Sciatic nerve (tissue), 2 donors: ENCODE measurements at regions not wholly inside any gene's neighbourhood (a gene's known extent, or its start where the extent isn't known, plus 50 kb on each side); places are given as distances from the start of the nearest gene placed in this dataset.

Experiments used
- ATAC-seq: fragments of 200-7000 bp; cut with Tn5 transposase; one replicate; pipeline ENCODE4 v1.9.1; 2020; ENCODE audit warnings: mild to moderate bottlenecking, moderate library complexity
- DNase-seq: peaks from one replicate; pipeline ENCODE4 v3.0.0-alpha.2; 2020; ENCODE audit warnings: low spot score
- intact Hi-C: fragments of 100-400 bp; cut with DNase I; formaldehyde crosslinking; loops from one replicate; pipeline ENCODE4 v1.14.2; 2022
- donor health status: DM: no; HTN: no; CAD: no.
- donor health status: DM: no; HTN: no; CAD: no.

DNA sequence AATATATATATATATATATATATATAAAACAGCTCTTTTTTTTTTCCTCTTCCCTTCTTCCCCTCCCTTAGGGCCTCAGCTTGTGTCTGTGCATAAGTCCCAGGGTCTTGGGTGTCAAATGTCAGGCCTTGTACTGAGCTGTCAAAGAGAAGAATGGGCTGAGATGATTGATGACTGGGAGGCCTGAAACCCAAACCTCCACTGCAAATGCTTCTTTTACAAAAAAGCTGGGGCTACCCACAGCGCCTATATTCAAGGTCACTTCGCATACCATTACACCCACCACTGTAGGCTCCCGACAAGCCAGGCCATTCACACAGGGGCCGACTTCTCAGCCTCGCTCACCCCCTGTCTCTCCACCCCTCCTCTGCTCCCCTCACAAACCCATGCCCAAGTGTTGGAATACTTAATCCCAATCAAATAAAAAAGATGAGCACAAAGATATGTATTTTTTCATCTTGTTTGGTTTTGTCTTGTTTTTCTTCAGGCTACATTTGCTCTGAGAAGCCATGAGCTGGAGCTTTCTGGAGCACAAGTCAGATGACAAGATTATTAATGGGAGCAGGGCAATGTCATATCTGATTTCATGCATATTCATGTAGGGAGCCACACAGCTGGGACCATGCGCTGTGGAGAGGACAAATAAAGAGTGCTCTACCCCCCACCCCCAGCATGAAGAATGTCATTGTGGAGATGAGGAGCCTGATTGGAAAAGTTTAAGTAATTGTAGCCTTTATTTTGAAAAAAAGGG is 614.4 kb upstream of the NR2F2 start:
- ATAC-seq (no peak), DNase-seq (no peak)
- intact Hi-C loops = no loop called here

GRCh38 chr15:95716708-95717107 is 613.8 kb upstream of the NR2F2 start:
- DNase-seq (no peak), ATAC-seq (no peak)
- intact Hi-C loops = no loop called here

GRCh38 chr15:95718441-95718840 is 612.1 kb upstream of the NR2F2 start:
- ATAC-seq (peak; percentile 91), DNase-seq (peak; percentile 64)
- intact Hi-C loops = no loop called here

- ATAC-seq = no peak
- intact Hi-C loops = no loop called here
- DNase-seq = no peak
These were observed 605.4 kb upstream of the NR2F2 start for GRCh38 chr15:95724908-95725633.

DNA sequence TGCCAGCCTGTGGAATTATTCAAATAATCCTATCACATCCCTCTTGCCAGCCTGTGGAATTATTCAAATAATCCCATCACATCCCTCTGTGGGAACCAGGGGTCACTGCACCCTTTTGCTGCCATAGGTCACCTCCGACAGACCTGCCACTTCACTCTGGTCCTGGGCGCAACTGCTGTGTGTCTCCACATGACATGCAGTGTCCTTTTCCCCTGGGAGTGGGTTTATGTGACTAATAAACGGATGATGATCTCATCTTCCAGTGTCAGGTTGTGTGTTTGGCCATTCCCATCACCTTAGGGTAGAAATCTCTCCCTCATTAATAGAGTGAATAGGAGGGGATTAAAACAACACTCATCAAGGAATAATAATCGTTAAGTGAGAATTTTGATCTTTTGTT is 603.6 kb upstream of the NR2F2 start:
- DNase-seq = no peak
- no peak for ATAC-seq
- intact Hi-C loops = no loop called here

DNA sequence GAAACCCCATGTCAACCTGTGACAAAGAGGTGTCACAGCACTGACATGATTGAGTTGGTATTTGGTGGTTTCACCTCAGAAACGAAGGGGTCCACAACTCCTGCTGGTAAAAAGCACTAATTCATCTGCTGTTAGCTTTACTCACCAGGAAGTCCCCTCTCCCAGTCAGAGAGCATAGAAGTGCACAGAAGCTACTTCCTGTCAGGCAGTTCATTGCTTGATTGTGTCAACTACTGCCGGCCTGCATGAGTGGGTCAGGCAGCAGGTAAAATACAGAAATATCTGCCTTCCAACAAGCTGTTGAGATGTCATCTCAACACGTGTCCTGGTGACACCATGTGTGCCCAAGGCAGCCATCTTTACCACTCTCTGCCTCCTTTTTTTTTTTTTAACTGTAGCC is 596.6 kb upstream of the NR2F2 start:
- intact Hi-C loops = no loop called here
- no peak for ATAC-seq
- no peak for DNase-seq

DNA sequence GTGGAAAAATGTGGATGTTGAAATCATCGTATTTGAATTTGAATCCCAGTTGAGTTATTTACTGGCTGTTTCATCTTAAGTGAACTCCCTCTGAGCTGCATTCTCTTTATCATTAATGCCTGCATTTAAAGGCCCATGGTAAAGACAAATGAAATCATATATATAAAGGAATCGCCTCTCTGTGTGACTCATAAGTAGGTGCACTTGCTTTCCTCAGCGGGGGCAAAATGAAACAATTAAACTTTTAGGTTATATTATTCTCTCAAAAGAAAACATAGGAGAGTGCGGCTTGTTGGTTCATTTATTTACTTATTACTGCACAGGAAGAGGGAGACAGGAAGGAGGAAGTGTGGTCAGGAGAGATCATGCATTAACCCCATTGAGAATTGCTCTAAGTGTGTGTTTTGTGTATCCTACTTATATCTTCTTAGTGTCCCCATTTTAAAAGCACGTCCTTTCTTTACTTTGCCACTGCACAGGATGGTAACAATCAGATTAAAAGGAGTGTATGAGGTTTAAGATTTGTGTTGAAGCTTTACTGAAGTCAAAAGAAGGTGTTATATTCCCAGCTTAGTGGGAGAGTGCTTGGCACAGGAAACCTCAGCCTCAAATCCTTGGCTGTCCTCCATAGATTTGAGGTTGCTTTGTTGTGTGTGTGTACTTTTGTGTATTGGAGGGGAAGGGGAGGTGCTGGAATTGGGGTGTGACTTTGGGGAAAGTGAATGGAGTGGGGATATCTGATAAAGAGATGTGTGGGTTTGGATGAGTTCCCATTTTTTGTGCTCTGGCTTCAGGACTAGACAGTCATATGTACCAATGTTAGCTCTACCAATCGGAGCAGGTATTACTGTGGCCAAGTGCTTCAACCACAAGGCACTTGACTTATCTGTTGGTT is 595.8 kb upstream of the NR2F2 start:
- ATAC-seq (no peak), DNase-seq (no peak)
- intact Hi-C loops = no loop called here

GRCh38 chr15:95737060-95737459 is 593.4 kb upstream of the NR2F2 start:
- ATAC-seq (no peak), DNase-seq (no peak)
- intact Hi-C loops = no loop called here

DNA sequence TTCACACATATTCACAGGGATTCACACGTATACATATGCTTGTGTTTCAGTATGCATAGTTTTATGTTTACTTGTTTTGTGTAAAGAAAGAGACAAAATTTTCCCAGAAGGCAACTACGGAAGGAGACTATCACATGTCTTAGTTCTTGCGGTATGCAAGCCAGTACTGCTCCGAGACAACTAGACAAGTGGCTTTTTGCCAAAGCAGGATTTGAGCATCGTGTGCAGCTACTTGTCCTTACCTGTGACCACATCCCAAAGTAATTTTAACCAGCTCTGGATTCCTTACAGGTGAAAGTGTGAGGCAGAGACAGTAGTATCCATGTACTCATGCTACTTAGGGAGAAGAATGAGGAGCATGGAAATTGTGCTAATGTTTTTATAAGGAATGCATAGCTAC is 591.4 kb upstream of the NR2F2 start:
- intact Hi-C loops = no loop called here
- DNase-seq = no peak
- ATAC-seq = no peak

DNA sequence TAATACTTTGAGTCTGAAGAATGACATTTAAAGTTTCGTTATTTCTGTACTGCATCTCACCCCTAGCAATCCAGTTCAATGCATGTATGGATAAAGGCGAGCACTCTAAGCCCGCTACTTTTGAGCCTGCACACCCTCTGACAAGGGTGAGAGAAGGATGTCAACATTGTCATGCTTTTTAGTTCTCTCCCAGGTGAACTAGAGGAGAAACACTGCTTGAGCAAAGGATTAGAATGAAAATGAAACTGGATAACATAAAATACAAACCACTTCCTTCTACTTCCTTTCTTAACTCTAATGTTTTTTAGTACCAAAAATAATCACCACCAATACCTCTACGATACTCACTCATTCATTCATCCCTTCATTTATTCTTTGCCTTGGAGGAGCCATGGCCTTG is 588.7 kb upstream of the NR2F2 start:
- ATAC-seq (no peak), DNase-seq (no peak)
- intact Hi-C loops = no loop called here

DNA sequence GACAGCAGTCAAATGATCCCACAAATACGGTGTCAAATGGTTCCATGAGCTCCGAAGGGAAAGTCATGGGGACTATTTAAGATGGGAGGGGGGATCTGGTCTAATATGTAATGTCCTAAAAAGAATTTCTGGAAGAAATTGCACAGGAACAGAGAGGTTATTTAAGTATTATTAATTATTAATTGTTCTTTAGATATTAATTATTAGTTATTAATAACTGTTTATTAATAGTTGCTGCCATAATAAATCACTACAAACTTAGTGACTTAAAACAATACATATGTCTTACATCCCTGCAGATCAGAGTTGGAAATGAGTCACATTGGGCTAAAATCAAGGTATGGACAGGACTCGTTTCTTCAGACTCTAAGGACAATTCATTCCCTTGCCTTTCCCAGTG is 588.2 kb upstream of the NR2F2 start:
- intact Hi-C loops = no loop called here
- ATAC-seq (no peak), DNase-seq (no peak)

- ATAC-seq (no peak), DNase-seq (no peak)
- intact Hi-C loops = no loop called here
These were observed 587.7 kb upstream of the NR2F2 start for GRCh38 chr15:95742836-95743235.

DNA sequence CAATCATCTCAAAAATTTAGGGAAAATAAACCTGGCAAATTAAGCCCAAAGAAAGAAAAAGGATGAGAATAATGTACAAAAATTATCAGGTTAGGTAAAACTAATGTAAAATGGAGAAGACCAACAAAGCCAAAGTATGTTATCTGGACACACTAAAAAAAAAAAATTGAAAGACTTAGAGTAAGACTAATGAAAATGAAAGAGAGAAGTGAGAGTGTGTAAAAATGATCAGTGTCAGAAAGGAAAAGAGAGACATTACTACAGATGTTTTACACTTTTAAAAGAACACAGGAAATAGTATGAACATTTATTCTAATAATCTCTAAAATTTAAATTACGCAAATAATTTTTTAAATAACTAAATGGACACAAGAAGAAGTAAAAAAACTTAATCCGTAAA is 573.3 kb upstream of the NR2F2 start:
- DNase-seq = no peak
- intact Hi-C loops = no loop called here
- ATAC-seq = no peak

DNA sequence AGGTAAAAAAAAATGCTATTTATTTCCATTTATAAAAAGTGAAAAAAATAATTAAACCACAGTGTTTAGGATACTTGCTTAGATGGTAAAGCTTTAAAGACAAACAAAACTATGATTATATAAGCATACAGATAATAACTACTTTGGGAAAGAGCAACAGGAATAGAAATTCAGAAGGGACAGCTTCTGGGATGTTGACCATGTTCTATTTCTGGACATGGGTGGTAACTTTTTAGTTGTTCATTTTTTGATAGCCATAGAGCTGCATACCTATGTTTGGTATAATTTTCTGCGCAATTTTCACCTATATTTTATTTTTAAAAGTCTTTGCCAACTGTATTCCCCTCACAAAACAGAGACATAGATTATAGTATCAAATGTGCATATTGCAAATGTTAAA is 572.0 kb upstream of the NR2F2 start:
- ATAC-seq (no peak), DNase-seq (no peak)
- intact Hi-C loops = no loop called here

- DNase-seq (no peak), ATAC-seq (no peak)
- intact Hi-C loops = no loop called here
These were observed 571.6 kb upstream of the NR2F2 start for GRCh38 chr15:95758851-95759250.

DNA sequence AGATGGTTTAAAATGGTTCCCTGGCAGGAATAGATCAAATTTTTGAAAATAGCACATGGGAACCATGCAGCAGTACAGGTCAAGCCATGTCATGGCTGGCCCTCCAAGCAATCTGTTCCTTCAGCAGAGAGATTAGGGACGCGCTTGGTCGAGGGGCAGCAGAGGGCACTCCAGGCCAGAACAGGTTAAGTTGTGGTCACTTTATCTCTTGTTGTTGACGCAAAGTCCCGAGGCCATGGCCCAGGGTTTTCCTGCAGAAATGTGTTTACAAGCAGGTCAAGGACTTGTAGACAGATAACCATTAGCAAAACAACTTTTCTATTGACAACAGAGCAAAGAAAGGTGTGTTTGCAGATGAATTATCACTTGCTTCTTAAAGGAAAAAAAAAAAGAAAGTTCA is 570.0 kb upstream of the NR2F2 start:
- intact Hi-C loops = no loop called here
- DNase-seq (no peak), ATAC-seq (peak; percentile 46)

DNA sequence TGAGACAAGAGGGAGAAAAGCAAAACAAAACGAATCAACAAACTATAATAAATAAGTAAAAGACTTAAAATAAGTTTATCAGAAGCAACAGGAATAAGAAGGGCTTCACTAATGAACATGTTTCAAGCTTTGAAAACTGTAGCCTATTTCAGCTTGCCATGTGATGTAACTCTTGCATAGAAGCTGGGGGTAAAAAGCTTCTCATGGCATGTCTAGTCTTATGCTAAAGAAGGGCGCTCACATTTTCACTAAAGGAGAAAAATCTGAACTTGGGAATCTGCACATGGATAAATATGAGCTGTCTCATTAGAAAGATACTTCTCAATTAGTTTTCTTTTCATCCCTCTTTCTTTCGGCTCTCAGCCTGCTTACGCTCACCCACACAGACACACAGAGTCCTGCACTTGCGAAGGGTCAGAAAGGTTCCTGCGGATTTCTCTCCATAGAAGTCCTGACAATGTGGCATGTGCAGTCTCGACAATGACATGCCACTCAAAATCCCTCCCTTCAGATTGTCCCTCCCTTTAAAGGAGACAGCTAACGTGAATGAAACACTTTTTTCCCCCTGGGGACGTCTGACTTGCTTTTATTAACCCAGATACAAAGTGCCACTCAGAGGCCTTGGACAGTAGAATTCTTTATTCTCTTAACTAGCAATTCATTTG is 568.9 kb upstream of the NR2F2 start:
- intact Hi-C loops = no loop called here
- DNase-seq = no peak
- peak; percentile 59 for ATAC-seq

GRCh38 chr15:95763426-95763825 is 567.1 kb upstream of the NR2F2 start:
- intact Hi-C loops = no loop called here
- ATAC-seq = no peak
- no peak for DNase-seq

DNA sequence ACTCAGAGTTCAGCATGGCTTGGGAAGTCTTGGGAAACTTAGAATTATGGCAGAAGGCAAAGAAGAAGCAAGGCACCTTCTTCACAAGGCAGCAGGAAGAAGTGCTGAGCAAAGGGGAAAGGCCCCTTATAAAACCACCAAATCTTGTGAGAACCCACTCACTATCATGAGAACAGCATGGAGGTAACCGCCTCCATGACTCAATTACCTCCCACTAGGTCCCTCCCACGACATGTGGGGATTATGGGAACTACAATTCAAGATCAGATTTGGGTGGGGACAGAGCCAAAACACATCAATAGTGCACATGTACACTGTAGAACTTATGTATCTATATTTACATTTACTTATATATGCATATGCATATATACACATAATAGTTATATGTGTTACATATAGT is 565.3 kb upstream of the NR2F2 start:
- DNase-seq = no peak
- intact Hi-C loops = no loop called here
- ATAC-seq = no peak
